Liver (tissue), 8 donors: ENCODE measurements at regions not wholly inside any gene's neighbourhood (a gene's known extent, or its start where the extent isn't known, plus 50 kb on each side); places are given as distances from the start of the nearest gene placed in this dataset.

Experiments used
- DNase-seq: peaks from one replicate; pipeline ENCODE4 v3.0.0-alpha.2; 2017; ENCODE audit warnings: low spot score
- H3K27ac ChIP-seq, 2 donors: one replicate each; pipeline ENCODE4 v1.7.0; 2013; ENCODE audit warnings: inconsistent platforms in 2 of 2, low read length in 2 of 2, control low read depth in 1 of 2, low read depth in 1 of 2, mild to moderate bottlenecking in 1 of 2
- H3K27me3 ChIP-seq, 4 donors: one replicate each; pipeline versions ENCODE4 v1.6.1 to v1.7.0; 2013; ENCODE audit warnings: low read length in 3 of 4, inconsistent platforms in 1 of 4, mild to moderate bottlenecking in 1 of 4, moderate library complexity in 1 of 4; ENCODE audit not compliant: control insufficient read depth in 4 of 4, insufficient read depth in 4 of 4
- H3K36me3 ChIP-seq, 4 donors: one replicate each; pipeline versions ENCODE4 v1.6.1 to v1.7.0; 2013; ENCODE audit warnings: low read length in 3 of 4, mild to moderate bottlenecking in 3 of 4, low read depth in 1 of 4, moderate library complexity in 1 of 4; ENCODE audit not compliant: control insufficient read depth in 4 of 4, insufficient read depth in 3 of 4
- H3K4me1 ChIP-seq, 4 donors: one replicate each; pipeline versions ENCODE4 v1.6.1 to v1.7.0; 2013; ENCODE audit warnings: low read length in 3 of 4, mild to moderate bottlenecking in 3 of 4, moderate library complexity in 1 of 4; ENCODE audit not compliant: control insufficient read depth in 4 of 4, insufficient read depth in 4 of 4
- H3K4me3 ChIP-seq, 3 donors: one replicate each; pipeline versions ENCODE4 v1.6.1 to v1.7.0; 2013; ENCODE audit warnings: low read length in 3 of 3, control low read depth in 1 of 3, low read depth in 1 of 3, mild to moderate bottlenecking in 1 of 3
- H3K9ac ChIP-seq, 2 donors: one replicate each; pipeline ENCODE4 v1.7.0; 2013; ENCODE audit warnings: low read length in 2 of 2, mild to moderate bottlenecking in 2 of 2, moderate library complexity in 2 of 2, control low read depth in 1 of 2, low read depth in 1 of 2
- H3K9me3 ChIP-seq, 4 donors: one replicate each; pipeline versions ENCODE4 v1.6.1 to v1.7.0; 2013; ENCODE audit warnings: low read length in 3 of 4; ENCODE audit not compliant: control insufficient read depth in 4 of 4
- ATF3 ChIP-seq: IDR thresholded peaks from 2 replicates; pipeline ENCODE4 v1.6.1; 2016; ENCODE audit warnings: antibody characterized with exemption
- CTCF ChIP-seq: fragments of 150-350 bp; IDR thresholded peaks from 2 replicates; pipeline ENCODE4 v1.5.1; 2017; ENCODE audit warnings: improper control_type of control experiment, low read depth, low read length; ENCODE audit not compliant: missing input control
- EGR1 ChIP-seq, 2 donors: IDR thresholded peaks; 2 replicates each; pipeline ENCODE4 v1.6.1; 2016 to 2018; ENCODE audit warnings: antibody characterized with exemption in 2 of 2, low read depth in 2 of 2
- GABPA ChIP-seq, 2 donors: IDR thresholded peaks in 1 of 2; conservative IDR thresholded peaks in 1 of 2; 2 replicates each; pipeline ENCODE4 v1.6.1; 2016; ENCODE audit warnings: antibody characterized with exemption in 2 of 2, mild to moderate bottlenecking in 1 of 2, moderate library complexity in 1 of 2
- HNF4G ChIP-seq: IDR thresholded peaks from 2 replicates; pipeline ENCODE4 v1.6.1; 2016; ENCODE audit warnings: antibody characterized with exemption
- JUND ChIP-seq, 2 donors: IDR thresholded peaks; 2 replicates each; pipeline ENCODE4 v1.6.1; 2016; ENCODE audit warnings: antibody characterized with exemption in 2 of 2
- MAX ChIP-seq: IDR thresholded peaks from 2 replicates; pipeline ENCODE4 v1.6.1; 2016; ENCODE audit warnings: antibody characterized with exemption
- NR2F2 ChIP-seq: IDR thresholded peaks from 2 replicates; pipeline ENCODE4 v1.6.1; 2016; ENCODE audit warnings: antibody characterized with exemption
- REST ChIP-seq: IDR thresholded peaks from 2 replicates; pipeline ENCODE4 v1.6.1; 2016; ENCODE audit warnings: antibody characterized with exemption, mild to moderate bottlenecking
- RXRA ChIP-seq, 2 donors: IDR thresholded peaks; 2 replicates each; pipeline ENCODE4 v1.6.1; 2017 to 2018; ENCODE audit warnings: antibody characterized with exemption in 2 of 2, mild to moderate bottlenecking in 1 of 2
- SP1 ChIP-seq: IDR thresholded peaks from 2 replicates; pipeline ENCODE4 v1.6.1; 2018; ENCODE audit warnings: antibody characterized with exemption, mild to moderate bottlenecking
- TAF1 ChIP-seq: conservative IDR thresholded peaks from 2 replicates; pipeline ENCODE4 v1.6.1; 2016; ENCODE audit warnings: antibody characterized with exemption, mild to moderate bottlenecking
- YY1 ChIP-seq: IDR thresholded peaks from 2 replicates; pipeline ENCODE4 v1.6.1; 2016; ENCODE audit warnings: antibody characterized with exemption, mild to moderate bottlenecking
- ZBTB33 ChIP-seq: IDR thresholded peaks from 2 replicates; pipeline ENCODE4 v1.6.1; 2016; ENCODE audit warnings: antibody characterized with exemption
- WGBS: extraction: QIAGEN DNeasy Blood & Tissue Kit; methylation state at CpG from one replicate; pipeline ENCODE4 v1.1.7; 2013; 5-methylcytosine and 5-hydroxymethylcytosine counted together
- donor health status: healthy.
- donor health status: healthy.
- donor health status: healthy.
- donor health status: healthy.
- donor health status: healthy.

- Histone ChIP-seq H3K27me3 (no peaks in the 10 kb centered on the region), H3K9me3 (no peaks in the 10 kb centered on the region), H3K27ac (no peak overlapping the region), H3K4me3 (no peak overlapping the region), H3K4me1 (no peaks in the 10 kb centered on the region), H3K9ac (no peak overlapping the region), H3K36me3 (peaks cover 0 to 2% (median 0%) of the 10 kb centered on the region in 4 donors)
- TF ChIP-seq NR2F2 (no peak), ATF3 (no peak), CTCF (no peak), RXRA (IDR thresholded peaks at IDR 0.05) (no peak), REST (no peak), EGR1 (IDR thresholded peaks at IDR 0.05; ENCODE audit: low read depth in 2 of 2) (no peak), MAX (no peak), SP1 (no peak), GABPA (IDR thresholded peaks at IDR 0.05 in 1 of 2, conservative IDR thresholded peaks at IDR 0.05 in 1 of 2) (no peak), TAF1 (no peak), JUND (IDR thresholded peaks at IDR 0.05) (no peak), ZBTB33 (no peak), HNF4G (no peak), YY1 (no peak)
- no peak for DNase-seq
Measured at GRCh38 chr17:20938988-20939615, 103.7 kb downstream of the USP22 start.

GRCh38 chr17:20941872-20942271 lies 100.9 kb downstream of the USP22 start:
- H3K27ac ChIP-seq, result no peak overlapping the region
- no peak for TF ChIP-seq RXRA (IDR thresholded peaks at IDR 0.05)
- no peaks in the 10 kb centered on the region for H3K9me3 ChIP-seq
- H3K36me3 ChIP-seq, result peaks cover 0 to 2% (median 0%) of the 10 kb centered on the region in 4 donors
- no peaks in the 10 kb centered on the region for H3K4me1 ChIP-seq
- H3K27me3 ChIP-seq, result no peaks in the 10 kb centered on the region
- no peak for DNase-seq
- H3K9ac ChIP-seq, result no peak overlapping the region
- 85% methylated on average over 5 of the region's 5 CpGs for WGBS
- H3K4me3 ChIP-seq, result no peak overlapping the region
